ENCODE measurements at regions not wholly inside any gene's neighbourhood (a gene's known extent, or its start where the extent isn't known, plus 50 kb on each side); places are given as distances from the start of the nearest gene placed in this dataset.
"Not testable (repeated sequence)": the region's sequence is repeated elsewhere in the genome, so short reads cannot be mapped to it uniquely, and the experiment has no call there.

DNA sequence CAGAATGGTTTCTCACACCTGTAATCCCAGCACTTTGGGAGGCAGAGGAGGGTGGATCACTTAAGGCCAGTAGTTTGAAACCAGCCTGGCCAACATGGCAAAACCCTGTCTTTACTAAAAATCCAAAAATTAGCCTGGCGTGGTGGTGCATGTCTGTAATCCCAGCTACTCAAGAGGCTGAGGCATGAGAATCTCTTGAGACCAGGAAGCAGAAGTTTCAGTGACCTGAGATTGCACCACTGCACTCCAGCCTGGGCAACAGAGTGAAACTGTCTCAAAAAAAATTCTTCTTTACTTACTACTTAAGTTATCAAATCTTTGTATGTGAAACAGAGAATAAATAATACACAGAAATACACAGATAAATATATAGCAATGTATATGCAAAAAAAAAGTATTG lies 210.2 kb upstream of the NRG3 start:
- TF ChIP-seq, protein P1, sequence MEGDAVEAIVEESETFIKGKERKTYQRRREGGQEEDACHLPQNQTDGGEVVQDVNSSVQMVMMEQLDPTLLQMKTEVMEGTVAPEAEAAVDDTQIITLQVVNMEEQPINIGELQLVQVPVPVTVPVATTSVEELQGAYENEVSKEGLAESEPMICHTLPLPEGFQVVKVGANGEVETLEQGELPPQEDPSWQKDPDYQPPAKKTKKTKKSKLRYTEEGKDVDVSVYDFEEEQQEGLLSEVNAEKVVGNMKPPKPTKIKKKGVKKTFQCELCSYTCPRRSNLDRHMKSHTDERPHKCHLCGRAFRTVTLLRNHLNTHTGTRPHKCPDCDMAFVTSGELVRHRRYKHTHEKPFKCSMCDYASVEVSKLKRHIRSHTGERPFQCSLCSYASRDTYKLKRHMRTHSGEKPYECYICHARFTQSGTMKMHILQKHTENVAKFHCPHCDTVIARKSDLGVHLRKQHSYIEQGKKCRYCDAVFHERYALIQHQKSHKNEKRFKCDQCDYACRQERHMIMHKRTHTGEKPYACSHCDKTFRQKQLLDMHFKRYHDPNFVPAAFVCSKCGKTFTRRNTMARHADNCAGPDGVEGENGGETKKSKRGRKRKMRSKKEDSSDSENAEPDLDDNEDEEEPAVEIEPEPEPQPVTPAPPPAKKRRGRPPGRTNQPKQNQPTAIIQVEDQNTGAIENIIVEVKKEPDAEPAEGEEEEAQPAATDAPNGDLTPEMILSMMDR (IDR thresholded peaks at IDR 0.05) = not testable (repeated sequence)
- TF ChIP-seq EP300 (IDR thresholded peaks at IDR 0.05) = not testable (repeated sequence)

Data from tibial nerve (tissue), 4 donors.